Breast epithelium (tissue), 3 donors: ENCODE measurements at regions not wholly inside any gene's neighbourhood (a gene's known extent, or its start where the extent isn't known, plus 50 kb on each side); places are given as distances from the start of the nearest gene placed in this dataset.

Experiments used
- POLR2A ChIP-seq: fragments of 450-650 bp; IDR thresholded peaks from one replicate; pipeline ENCODE4 v1.6.1; 2016; ENCODE audit warnings: antibody characterized with exemption, mild to moderate bottlenecking, moderate library complexity
- POLR2AphosphoS5 ChIP-seq, 3 donors: sonication (generic); formaldehyde crosslinking; IDR thresholded peaks; one replicate each; pipeline ENCODE4 v1.6.1; 2017; ENCODE audit warnings: antibody characterized with exemption in 3 of 3

- TF ChIP-seq POLR2AphosphoS5 (IDR thresholded peaks at IDR 0.05) (no peak), POLR2A (no peak)
Observed at GRCh38 chr2:226405465-226405864, 394.2 kb downstream of the IRS1 start.
